SHP77 (cell line): ENCODE measurements at regions not wholly inside any gene's neighbourhood (a gene's known extent, or its start where the extent isn't known, plus 50 kb on each side); places are given as distances from the start of the nearest gene placed in this dataset.

Experiments used
- DNase-seq, 2 experiments: peaks; one replicate each; lab custom pipeline; 2025; lab: John Stamatoyannopoulos, UW

- DNase-seq, result no peak
Measured at GRCh38 chr2:144583741-144584453, 64.0 kb upstream of the ZEB2 start.

GRCh38 chr2:144583381-144583729, 63.4 kb upstream of the ZEB2 start:
- no peak for DNase-seq

GRCh38 chr2:144582651-144583380, 62.9 kb upstream of the ZEB2 start:
- DNase-seq, result no peak

GRCh38 chr2:144580521-144581161, 60.7 kb upstream of the ZEB2 start:
- DNase-seq, result no peak

DNA sequence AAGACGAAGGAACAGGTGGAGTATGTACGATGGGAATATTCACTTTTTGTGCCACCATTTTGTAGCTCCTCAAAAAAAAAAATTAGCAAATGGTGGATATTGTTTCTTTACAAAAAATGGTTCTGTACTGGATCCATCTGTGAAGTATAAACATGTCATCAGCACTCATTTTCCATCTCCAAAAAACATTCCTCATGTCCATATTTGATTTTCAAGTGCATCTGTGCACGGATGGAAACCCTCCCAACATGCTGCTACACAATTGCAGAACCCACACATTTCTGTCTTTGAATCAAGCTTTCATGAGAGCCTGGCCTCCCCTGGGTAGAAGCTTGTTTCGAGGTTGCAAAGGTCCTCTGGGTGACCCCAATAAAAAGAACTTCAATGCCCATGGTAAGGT, 59.6 kb upstream of the ZEB2 start:
- DNase-seq, result no peak

GRCh38 chr2:144578099-144578498, 58.2 kb upstream of the ZEB2 start:
- DNase-seq, result no peak

GRCh38 chr2:144572977-144573376, 53.1 kb upstream of the ZEB2 start:
- no peak for DNase-seq

DNA sequence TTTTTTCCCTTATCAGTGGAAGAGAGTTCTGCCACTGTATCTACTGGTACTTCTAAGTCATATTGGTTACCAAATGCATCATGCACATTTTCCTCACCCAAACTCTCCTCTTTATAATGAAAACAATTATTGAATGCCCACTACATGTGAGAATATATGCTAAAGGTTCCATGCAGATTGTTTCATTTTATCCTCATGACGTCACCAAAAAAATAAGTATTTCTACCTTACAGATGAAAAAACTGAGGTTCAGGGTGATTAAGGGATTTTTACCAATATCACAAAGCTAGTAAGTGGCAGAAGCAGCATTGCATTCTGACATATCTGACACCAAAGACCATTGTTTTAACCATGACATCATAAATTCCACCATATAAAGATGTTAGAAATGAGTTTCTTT, 51.9 kb upstream of the ZEB2 start:
- DNase-seq, result no peak

DNA sequence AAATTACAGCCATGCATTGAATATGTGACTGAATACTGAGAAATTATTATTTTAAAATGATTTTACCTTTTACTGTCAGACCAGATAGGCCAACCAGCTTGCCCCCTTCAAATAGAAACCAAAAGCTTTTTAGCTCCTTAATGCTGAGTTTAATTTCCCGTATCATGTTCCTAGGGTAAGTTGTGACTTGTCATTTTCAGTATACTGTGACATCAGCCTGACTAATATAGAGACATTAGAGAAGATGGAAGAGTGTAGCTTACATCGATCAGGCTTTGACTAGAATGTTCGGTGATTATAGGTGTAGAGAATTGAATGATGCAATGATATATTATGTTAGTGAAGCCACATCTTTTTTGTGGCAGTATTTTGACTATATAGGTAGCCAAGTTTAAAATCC, 50.6 kb upstream of the ZEB2 start:
- DNase-seq, result no peak
